HCT116 (cell line): ENCODE measurements at regions not wholly inside any gene's neighbourhood (a gene's known extent, or its start where the extent isn't known, plus 50 kb on each side); places are given as distances from the start of the nearest gene placed in this dataset.

Experiments
- ATAC-seq: fragments of 200-7000 bp; cut with Tn5 transposase; 2 replicates; pipeline ENCODE4 v1.9.1; 2020; ENCODE audit warnings: mild to moderate bottlenecking, moderate library complexity
- BruUV-seq: library from RNA; stranded (reverse); fragments of 400-500 nt; replicated peaks from 2 replicates; lab custom pipeline; 2021; lab: Mats Ljungman, UMichigan
- CTCF ChIA-PET: fragments of 300-600 bp; sonication (Branson Sonifier 250); formaldehyde crosslinking; loops from one replicate; lab custom pipeline; 2021; ENCODE audit warnings: antibody characterized with exemption; lab: Charles Lee
- POLR2A ChIA-PET: fragments of 300-600, 350-600 bp; sonication (Branson Sonifier 250); formaldehyde crosslinking; loops from one replicate; lab custom pipeline; 2021; ENCODE audit warnings: antibody characterized with exemption; lab: Charles Lee
- RAD21 ChIA-PET, 2 experiments: fragments of 300-600 bp; sonication (Branson Sonifier 250); formaldehyde crosslinking; loops; one replicate each; lab custom pipeline; 2023; ENCODE audit warnings: low total read pairs in 2 of 2; ENCODE audit not compliant: uncharacterized antibody in 2 of 2, unreplicated experiment in 2 of 2, low non-redundant PET in 1 of 2; lab: Charles Lee
- DNase-seq: peaks from one replicate; pipeline ENCODE4 v3.0.0-alpha.2; 2010; ENCODE audit warnings: low read depth, low spot score
- H2AFZ ChIP-seq: fragments of 200-600 bp; shearing (Covaris generic), sonication (generic); 2 replicates; pipeline ENCODE4 v1.6.1; 2017; ENCODE audit warnings: low read depth, mixed run types, mixed read lengths, antibody characterized with exemption, low read length; ENCODE audit not compliant: poor library complexity, severe bottlenecking
- H3K27ac ChIP-seq: 2 replicates; pipeline ENCODE4 v1.5.1; 2012; ENCODE audit warnings: low read depth, low read length
- H3K27me3 ChIP-seq: fragments of 200-600 bp; sonication (generic); 2 replicates; pipeline ENCODE4 v1.6.1; 2016; ENCODE audit warnings: mixed run types, low read length, mixed read lengths; ENCODE audit not compliant: insufficient read depth
- H3K36me3 ChIP-seq, 2 experiments: fragments of 200-500 bp in 1 of 2; fragments of 200-600 bp in 1 of 2; sonication (Bioruptor generic) in 1 of 2; sonication (generic) in 1 of 2; 2 replicates each; pipeline versions ENCODE4 v1.5.1 to v1.6.1; 2014 to 2016; ENCODE audit warnings: low read length in 2 of 2, inconsistent platforms in 1 of 2, mixed read lengths in 1 of 2, mixed run types in 1 of 2; ENCODE audit not compliant: insufficient read depth in 2 of 2, control insufficient read depth in 1 of 2
- H3K4me1 ChIP-seq, 2 experiments: fragments of 200-600 bp in 1 of 2; sonication (generic) in 1 of 2; 2 replicates each; pipeline versions ENCODE4 v1.5.1 to v1.6.1; 2012 to 2017; ENCODE audit warnings: low read length in 2 of 2, inconsistent platforms in 1 of 2, mild to moderate bottlenecking in 1 of 2, mixed read lengths in 1 of 2, mixed run types in 1 of 2, moderate library complexity in 1 of 2; ENCODE audit not compliant: insufficient read depth in 2 of 2, control insufficient read depth in 1 of 2
- H3K4me2 ChIP-seq: fragments of 200-600 bp; sonication (generic); 2 replicates; pipeline ENCODE4 v1.6.1; 2017; ENCODE audit warnings: mixed run types, low read length, mixed read lengths
- H3K4me3 ChIP-seq, 2 experiments: fragments of 200-600 bp in 1 of 2; sonication (generic) in 1 of 2; replicated peaks in 1 of 2; 2 replicates each; pipeline ENCODE4 v1.5.1; 2011 to 2016; ENCODE audit warnings: low read length in 2 of 2, control low read depth in 1 of 2, low read depth in 1 of 2, mild to moderate bottlenecking in 1 of 2, mixed read lengths in 1 of 2, mixed run types in 1 of 2
- H3K79me2 ChIP-seq: fragments of 200-600 bp; sonication (generic); 2 replicates; pipeline ENCODE4 v1.6.1; 2017; ENCODE audit warnings: mild to moderate bottlenecking, mixed run types, low read length, moderate library complexity, mixed read lengths; ENCODE audit not compliant: insufficient read depth
- H3K9ac ChIP-seq: fragments of 200-600 bp; sonication (generic); 2 replicates; pipeline ENCODE4 v1.6.1; 2016; ENCODE audit warnings: low read length, mixed read lengths
- H3K9me2 ChIP-seq: fragments of 200-600 bp; sonication (generic), shearing (Covaris generic); 2 replicates; pipeline ENCODE4 v1.6.1; 2017; ENCODE audit warnings: mixed run types, mild to moderate bottlenecking, moderate library complexity; ENCODE audit not compliant: insufficient read depth
- H3K9me3 ChIP-seq, 2 experiments: fragments of 200-500 bp in 1 of 2; fragments of 200-600 bp in 1 of 2; sonication (Bioruptor generic) in 1 of 2; sonication (generic) in 1 of 2; 2 replicates each; pipeline ENCODE4 v1.6.1; 2014 to 2017; ENCODE audit warnings: low read length in 2 of 2, mixed read lengths in 2 of 2, inconsistent platforms in 1 of 2, low read depth in 1 of 2, mild to moderate bottlenecking in 1 of 2, mixed run types in 1 of 2, moderate library complexity in 1 of 2; ENCODE audit not compliant: control insufficient read depth in 1 of 2, insufficient read depth in 1 of 2
- H4K20me1 ChIP-seq: fragments of 200-600 bp; sonication (generic), shearing (Covaris generic); 2 replicates; pipeline ENCODE4 v1.6.1; 2017; ENCODE audit warnings: mixed run types, mild to moderate bottlenecking, moderate library complexity; ENCODE audit not compliant: insufficient read depth
- CBX3 ChIP-seq: IDR thresholded peaks from 2 replicates; pipeline ENCODE4 v1.6.1; 2012; ENCODE audit warnings: low read depth
- CEBPB ChIP-seq: IDR thresholded peaks from 2 replicates; pipeline ENCODE4 v1.6.1; 2012; ENCODE audit warnings: low read depth
- EZH2 ChIP-seq: fragments of 200-600 bp; sonication (generic); IDR thresholded peaks from 2 replicates; pipeline ENCODE4 v1.6.1; 2017; ENCODE audit warnings: antibody characterized with exemption, mixed run types
- JUND ChIP-seq: IDR thresholded peaks from 2 replicates; pipeline ENCODE4 v1.6.1; 2012
- POLR2A ChIP-seq: IDR thresholded peaks from 2 replicates; pipeline ENCODE4 v1.7.0; 2011; ENCODE audit warnings: borderline replicate concordance; ENCODE audit not compliant: insufficient read depth, insufficient read length; ENCODE audit errors: extremely low read depth
- POLR2AphosphoS5 ChIP-seq: IDR thresholded peaks from 2 replicates; pipeline ENCODE4 v1.6.1; 2011; ENCODE audit warnings: mild to moderate bottlenecking, low read depth, low read length, moderate library complexity
- RAD21 ChIP-seq: IDR thresholded peaks from 2 replicates; pipeline ENCODE4 v1.6.1; 2012; ENCODE audit warnings: low read depth, mild to moderate bottlenecking
- SIN3A ChIP-seq: IDR thresholded peaks from 2 replicates; pipeline ENCODE4 v1.6.1; 2012; ENCODE audit warnings: low read depth
- TCF7L2 ChIP-seq: IDR thresholded peaks from 2 replicates; pipeline ENCODE4 v1.7.0; 2011; ENCODE audit warnings: borderline replicate concordance, inconsistent platforms; ENCODE audit not compliant: insufficient read depth, insufficient read length; ENCODE audit errors: extremely low read depth
- intact Hi-C: fragments of 100-400 bp; cut with micrococcal nuclease; formaldehyde crosslinking; loops from 2 replicates; pipeline ENCODE4 v1.10.0; 2022
- TF ChIP-seq, protein P1 (sequence below), 3 experiments: fragments of 200-600 bp in 1 of 3; sonication (generic) in 1 of 3; IDR thresholded peaks in 2 of 3; conservative IDR thresholded peaks in 1 of 3; 2 replicates each; pipeline ENCODE4 v1.5.1; 2012 to 2017; ENCODE audit warnings: low read depth in 2 of 3, low read length in 2 of 3, antibody characterized with exemption in 1 of 3, borderline replicate concordance in 1 of 3, control low read depth in 1 of 3, mild to moderate bottlenecking in 1 of 3, mixed read lengths in 1 of 3, mixed run types in 1 of 3, moderate library complexity in 1 of 3; ENCODE audit not compliant: insufficient read depth in 1 of 3
- TF ChIP-seq, protein P2 (sequence below): IDR thresholded peaks from 2 replicates; pipeline ENCODE4 v1.6.1; 2012
- TF ChIP-seq, protein P3 (sequence below): IDR thresholded peaks from 2 replicates; pipeline ENCODE4 v1.6.1; 2011; ENCODE audit warnings: mild to moderate bottlenecking, low read length, moderate library complexity; ENCODE audit not compliant: insufficient replicate concordance; ENCODE audit errors: extremely low read depth
- TF ChIP-seq, protein P4 (sequence below): IDR thresholded peaks from 2 replicates; pipeline ENCODE4 v1.6.1; 2012

DNA sequence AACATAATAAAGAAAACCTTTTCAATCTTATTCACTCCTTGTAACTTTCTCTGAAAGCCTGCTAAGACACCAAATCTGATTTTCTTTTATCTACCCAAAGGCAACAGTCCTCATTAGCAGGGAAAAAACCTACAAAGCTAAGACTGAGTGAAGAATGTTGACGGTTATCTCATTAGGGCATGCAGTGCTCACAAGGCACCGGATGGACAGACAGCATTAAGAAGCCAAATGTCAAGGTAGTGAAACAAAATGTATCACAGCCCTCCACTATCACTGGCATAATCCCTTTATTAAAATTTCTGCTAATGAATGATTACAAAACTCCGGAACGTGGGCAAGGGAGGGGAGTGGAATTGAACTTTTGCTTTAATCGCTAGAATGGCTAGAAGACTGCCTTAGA is 442.8 kb downstream of the NEBL start:
- Histone ChIP-seq H3K9me2 (no peaks in the 10 kb centered on the region), H3K4me1 (no peaks in the 10 kb centered on the region), H3K4me2 (no peak overlapping the region), H3K9me3 (peaks cover 5 to 6% of the 10 kb centered on the region in 2 experiments; a peak in 2 of 4 replicates), H4K20me1 (no peaks in the 10 kb centered on the region), H3K27ac (no peak overlapping the region), H3K27me3 (no peaks in the 10 kb centered on the region), H3K4me3 (no peak overlapping the region), H2AFZ (no peak overlapping the region), H3K79me2 (no peaks in the 10 kb centered on the region), H3K9ac (no peak overlapping the region), H3K36me3 (no peaks in the 10 kb centered on the region)
- POLR2A ChIA-PET, result no interaction called here
- no peak for TF ChIP-seq JUND
- TF ChIP-seq SIN3A, result no peak
- TF ChIP-seq, protein P1, sequence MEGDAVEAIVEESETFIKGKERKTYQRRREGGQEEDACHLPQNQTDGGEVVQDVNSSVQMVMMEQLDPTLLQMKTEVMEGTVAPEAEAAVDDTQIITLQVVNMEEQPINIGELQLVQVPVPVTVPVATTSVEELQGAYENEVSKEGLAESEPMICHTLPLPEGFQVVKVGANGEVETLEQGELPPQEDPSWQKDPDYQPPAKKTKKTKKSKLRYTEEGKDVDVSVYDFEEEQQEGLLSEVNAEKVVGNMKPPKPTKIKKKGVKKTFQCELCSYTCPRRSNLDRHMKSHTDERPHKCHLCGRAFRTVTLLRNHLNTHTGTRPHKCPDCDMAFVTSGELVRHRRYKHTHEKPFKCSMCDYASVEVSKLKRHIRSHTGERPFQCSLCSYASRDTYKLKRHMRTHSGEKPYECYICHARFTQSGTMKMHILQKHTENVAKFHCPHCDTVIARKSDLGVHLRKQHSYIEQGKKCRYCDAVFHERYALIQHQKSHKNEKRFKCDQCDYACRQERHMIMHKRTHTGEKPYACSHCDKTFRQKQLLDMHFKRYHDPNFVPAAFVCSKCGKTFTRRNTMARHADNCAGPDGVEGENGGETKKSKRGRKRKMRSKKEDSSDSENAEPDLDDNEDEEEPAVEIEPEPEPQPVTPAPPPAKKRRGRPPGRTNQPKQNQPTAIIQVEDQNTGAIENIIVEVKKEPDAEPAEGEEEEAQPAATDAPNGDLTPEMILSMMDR (IDR thresholded peaks at IDR 0.05 in 2 of 3, conservative IDR thresholded peaks at IDR 0.05 in 1 of 3; ENCODE audit: borderline replicate concordance in 1 of 3, insufficient read depth in 1 of 3, low read depth in 2 of 3, low read length in 2 of 3), result no peak
- TF ChIP-seq, protein P2, sequence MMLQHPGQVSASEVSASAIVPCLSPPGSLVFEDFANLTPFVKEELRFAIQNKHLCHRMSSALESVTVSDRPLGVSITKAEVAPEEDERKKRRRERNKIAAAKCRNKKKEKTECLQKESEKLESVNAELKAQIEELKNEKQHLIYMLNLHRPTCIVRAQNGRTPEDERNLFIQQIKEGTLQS, result no peak
- TF ChIP-seq CBX3, result no peak
- TF ChIP-seq, protein P3, sequence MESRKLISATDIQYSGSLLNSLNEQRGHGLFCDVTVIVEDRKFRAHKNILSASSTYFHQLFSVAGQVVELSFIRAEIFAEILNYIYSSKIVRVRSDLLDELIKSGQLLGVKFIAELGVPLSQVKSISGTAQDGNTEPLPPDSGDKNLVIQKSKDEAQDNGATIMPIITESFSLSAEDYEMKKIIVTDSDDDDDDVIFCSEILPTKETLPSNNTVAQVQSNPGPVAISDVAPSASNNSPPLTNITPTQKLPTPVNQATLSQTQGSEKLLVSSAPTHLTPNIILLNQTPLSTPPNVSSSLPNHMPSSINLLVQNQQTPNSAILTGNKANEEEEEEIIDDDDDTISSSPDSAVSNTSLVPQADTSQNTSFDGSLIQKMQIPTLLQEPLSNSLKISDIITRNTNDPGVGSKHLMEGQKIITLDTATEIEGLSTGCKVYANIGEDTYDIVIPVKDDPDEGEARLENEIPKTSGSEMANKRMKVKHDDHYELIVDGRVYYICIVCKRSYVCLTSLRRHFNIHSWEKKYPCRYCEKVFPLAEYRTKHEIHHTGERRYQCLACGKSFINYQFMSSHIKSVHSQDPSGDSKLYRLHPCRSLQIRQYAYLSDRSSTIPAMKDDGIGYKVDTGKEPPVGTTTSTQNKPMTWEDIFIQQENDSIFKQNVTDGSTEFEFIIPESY, result no peak
- no peak for TF ChIP-seq CEBPB
- no peak for TF ChIP-seq TCF7L2
- no peak for TF ChIP-seq EZH2
- no peak for TF ChIP-seq POLR2A
- TF ChIP-seq, protein P4, sequence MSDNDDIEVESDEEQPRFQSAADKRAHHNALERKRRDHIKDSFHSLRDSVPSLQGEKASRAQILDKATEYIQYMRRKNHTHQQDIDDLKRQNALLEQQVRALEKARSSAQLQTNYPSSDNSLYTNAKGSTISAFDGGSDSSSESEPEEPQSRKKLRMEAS, result no peak
- no peak for TF ChIP-seq RAD21
- no peak for TF ChIP-seq POLR2AphosphoS5
- ATAC-seq, result no peak
- no TSS peak for BruUV-seq
- no peak for DNase-seq
- CTCF ChIA-PET, result no interaction called here
- intact Hi-C loops, result no loop called here
- RAD21 ChIA-PET, result no interaction called here
